ENCODE measurements at regions not wholly inside any gene's neighbourhood (a gene's known extent, or its start where the extent isn't known, plus 50 kb on each side); places are given as distances from the start of the nearest gene placed in this dataset.
"Not testable (repeated sequence)": the region's sequence is repeated elsewhere in the genome, so short reads cannot be mapped to it uniquely, and the experiment has no call there.

DNA sequence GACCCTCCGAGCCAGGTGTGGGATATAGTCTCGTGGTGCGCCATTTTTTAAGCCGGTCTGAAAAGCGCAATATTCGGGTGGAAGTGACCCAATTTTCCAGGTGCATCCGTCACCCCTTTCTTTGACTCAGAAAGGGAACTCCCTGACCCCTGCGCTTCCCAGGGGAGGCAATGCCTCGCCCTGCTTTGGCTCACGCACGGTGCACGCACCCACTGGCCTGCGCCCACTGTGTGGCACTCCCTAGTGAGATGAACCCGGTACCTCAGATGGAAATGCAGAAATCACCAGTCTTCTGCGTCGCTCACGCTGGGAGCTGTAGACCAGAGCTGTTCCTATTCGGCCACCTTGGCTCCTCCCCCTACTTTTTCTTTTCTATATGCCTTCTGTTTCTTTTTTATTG, 291.6 kb upstream of the EDA2R start:
- BruUV-seq (replicated peaks); H3K9me2 ChIP-seq (ENCODE audit: insufficient read depth); intact Hi-C loops (cut with micrococcal nuclease); H3K27me3 ChIP-seq (ENCODE audit: insufficient read depth, low read length); ATAC-seq; H3K4me1 ChIP-seq (ENCODE audit: control insufficient read depth in 1 of 2, insufficient read depth in 2 of 2, low read length in 2 of 2); H3K4me2 ChIP-seq (ENCODE audit: low read length); H3K9ac ChIP-seq (ENCODE audit: low read length); H3K27ac ChIP-seq (ENCODE audit: low read depth, low read length); H3K4me3 ChIP-seq (replicated peaks in 1 of 2; ENCODE audit: low read depth in 1 of 2, low read length in 2 of 2); RAD21 ChIA-PET (ENCODE audit: low non-redundant PET in 1 of 2, low total read pairs in 2 of 2, uncharacterized antibody in 2 of 2, unreplicated experiment in 2 of 2); POLR2A ChIA-PET; H4K20me1 ChIP-seq (ENCODE audit: insufficient read depth); H2AFZ ChIP-seq (ENCODE audit: low read depth, low read length, poor library complexity, severe bottlenecking); H3K79me2 ChIP-seq (ENCODE audit: insufficient read depth, low read length); H3K9me3 ChIP-seq (ENCODE audit: control insufficient read depth in 1 of 2, insufficient read depth in 1 of 2, low read depth in 1 of 2, low read length in 2 of 2); H3K36me3 ChIP-seq (ENCODE audit: control insufficient read depth in 1 of 2, insufficient read depth in 2 of 2, low read length in 2 of 2); CTCF ChIA-PET; DNase-seq (ENCODE audit: low read depth, low spot score): not testable (repeated sequence)

DNA sequence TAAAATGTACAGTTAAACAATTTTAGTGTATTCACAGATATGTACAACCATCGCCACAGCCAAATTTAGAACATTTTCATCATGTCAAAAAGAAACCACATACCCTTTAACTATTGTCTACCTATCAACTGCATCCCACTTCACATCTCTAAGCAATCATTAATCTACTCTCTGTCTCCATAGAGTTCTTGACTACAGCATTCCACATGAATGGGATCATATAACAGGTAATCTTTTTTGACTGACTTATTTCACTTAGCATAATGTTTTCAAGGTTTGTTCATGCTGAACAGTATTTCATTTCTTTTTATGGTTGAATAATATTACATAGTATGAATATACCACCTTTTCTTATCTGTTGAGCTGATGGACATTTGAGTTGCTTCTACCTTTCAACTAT, 281.4 kb upstream of the EDA2R start:
- Histone ChIP-seq H3K9ac (ENCODE audit: low read length) (no peak overlapping the region), H3K4me3 (replicated peaks in 1 of 2; ENCODE audit: low read depth in 1 of 2, low read length in 2 of 2) (no peak overlapping the region), H3K9me2 (ENCODE audit: insufficient read depth) (no peaks in the 10 kb centered on the region), H3K4me2 (ENCODE audit: low read length) (no peak overlapping the region), H2AFZ (ENCODE audit: low read depth, low read length, poor library complexity, severe bottlenecking) (no peak overlapping the region), H4K20me1 (ENCODE audit: insufficient read depth) (no peaks in the 10 kb centered on the region), H3K27ac (ENCODE audit: low read depth, low read length) (no peak overlapping the region), H3K36me3 (ENCODE audit: control insufficient read depth in 1 of 2, insufficient read depth in 2 of 2, low read length in 2 of 2) (no peaks in the 10 kb centered on the region), H3K9me3 (ENCODE audit: control insufficient read depth in 1 of 2, insufficient read depth in 1 of 2, low read depth in 1 of 2, low read length in 2 of 2) (no peaks in the 10 kb centered on the region), H3K27me3 (ENCODE audit: insufficient read depth, low read length) (no peaks in the 10 kb centered on the region), H3K79me2 (ENCODE audit: insufficient read depth, low read length) (no peaks in the 10 kb centered on the region), H3K4me1 (ENCODE audit: control insufficient read depth in 1 of 2, insufficient read depth in 2 of 2, low read length in 2 of 2) (no peaks in the 10 kb centered on the region)
- CTCF ChIA-PET: no interaction called here
- RAD21 ChIA-PET (ENCODE audit: low non-redundant PET in 1 of 2, low total read pairs in 2 of 2, uncharacterized antibody in 2 of 2, unreplicated experiment in 2 of 2): no interaction called here
- POLR2A ChIA-PET: no interaction called here
- no TSS peak for BruUV-seq (replicated peaks)
- no peak for ATAC-seq
- intact Hi-C loops (cut with micrococcal nuclease): no loop called here
- no peak for DNase-seq (ENCODE audit: low read depth, low spot score)
- TF ChIP-seq EZH2phosphoT487 (IDR thresholded peaks at IDR 0.05; ENCODE audit: borderline replicate concordance) (no peak), SP1 (IDR thresholded peaks at IDR 0.05; ENCODE audit: low read depth) (no peak), JUND (IDR thresholded peaks at IDR 0.05) (no peak), ZNF274 (IDR thresholded peaks at IDR 0.05; ENCODE audit: low read depth, low read length) (no peak), FOSL1 (IDR thresholded peaks at IDR 0.05; ENCODE audit: low read depth) (no peak), EZH2 (IDR thresholded peaks at IDR 0.05) (no peak), SIN3A (IDR thresholded peaks at IDR 0.05; ENCODE audit: low read depth) (no peak), POLR2A (IDR thresholded peaks at IDR 0.05; ENCODE audit: borderline replicate concordance, extremely low read depth, insufficient read depth, insufficient read length) (no peak), RAD21 (IDR thresholded peaks at IDR 0.05; ENCODE audit: low read depth) (no peak), ZFX (IDR thresholded peaks at IDR 0.05) (no peak), POLR2AphosphoS5 (IDR thresholded peaks at IDR 0.05; ENCODE audit: low read depth, low read length) (no peak), CBX3 (IDR thresholded peaks at IDR 0.05; ENCODE audit: low read depth) (no peak), TCF7L2 (IDR thresholded peaks at IDR 0.05; ENCODE audit: borderline replicate concordance, extremely low read depth, insufficient read depth, insufficient read length) (no peak), SRF (IDR thresholded peaks at IDR 0.05; ENCODE audit: low read depth) (no peak), EGR1 (IDR thresholded peaks at IDR 0.05; ENCODE audit: low read depth) (no peak)
- TF ChIP-seq, protein P1, sequence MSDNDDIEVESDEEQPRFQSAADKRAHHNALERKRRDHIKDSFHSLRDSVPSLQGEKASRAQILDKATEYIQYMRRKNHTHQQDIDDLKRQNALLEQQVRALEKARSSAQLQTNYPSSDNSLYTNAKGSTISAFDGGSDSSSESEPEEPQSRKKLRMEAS (IDR thresholded peaks at IDR 0.05): no peak
- TF ChIP-seq, protein P2, sequence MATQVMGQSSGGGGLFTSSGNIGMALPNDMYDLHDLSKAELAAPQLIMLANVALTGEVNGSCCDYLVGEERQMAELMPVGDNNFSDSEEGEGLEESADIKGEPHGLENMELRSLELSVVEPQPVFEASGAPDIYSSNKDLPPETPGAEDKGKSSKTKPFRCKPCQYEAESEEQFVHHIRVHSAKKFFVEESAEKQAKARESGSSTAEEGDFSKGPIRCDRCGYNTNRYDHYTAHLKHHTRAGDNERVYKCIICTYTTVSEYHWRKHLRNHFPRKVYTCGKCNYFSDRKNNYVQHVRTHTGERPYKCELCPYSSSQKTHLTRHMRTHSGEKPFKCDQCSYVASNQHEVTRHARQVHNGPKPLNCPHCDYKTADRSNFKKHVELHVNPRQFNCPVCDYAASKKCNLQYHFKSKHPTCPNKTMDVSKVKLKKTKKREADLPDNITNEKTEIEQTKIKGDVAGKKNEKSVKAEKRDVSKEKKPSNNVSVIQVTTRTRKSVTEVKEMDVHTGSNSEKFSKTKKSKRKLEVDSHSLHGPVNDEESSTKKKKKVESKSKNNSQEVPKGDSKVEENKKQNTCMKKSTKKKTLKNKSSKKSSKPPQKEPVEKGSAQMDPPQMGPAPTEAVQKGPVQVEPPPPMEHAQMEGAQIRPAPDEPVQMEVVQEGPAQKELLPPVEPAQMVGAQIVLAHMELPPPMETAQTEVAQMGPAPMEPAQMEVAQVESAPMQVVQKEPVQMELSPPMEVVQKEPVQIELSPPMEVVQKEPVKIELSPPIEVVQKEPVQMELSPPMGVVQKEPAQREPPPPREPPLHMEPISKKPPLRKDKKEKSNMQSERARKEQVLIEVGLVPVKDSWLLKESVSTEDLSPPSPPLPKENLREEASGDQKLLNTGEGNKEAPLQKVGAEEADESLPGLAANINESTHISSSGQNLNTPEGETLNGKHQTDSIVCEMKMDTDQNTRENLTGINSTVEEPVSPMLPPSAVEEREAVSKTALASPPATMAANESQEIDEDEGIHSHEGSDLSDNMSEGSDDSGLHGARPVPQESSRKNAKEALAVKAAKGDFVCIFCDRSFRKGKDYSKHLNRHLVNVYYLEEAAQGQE (IDR thresholded peaks at IDR 0.05; ENCODE audit: low read depth): no peak

Measured in HCT116 (cell line).